ENCODE measurements at regions not wholly inside any gene's neighbourhood (a gene's known extent, or its start where the extent isn't known, plus 50 kb on each side); places are given as distances from the start of the nearest gene placed in this dataset.

- in situ Hi-C loops (cut with MboI; ENCODE audit: low sequenced_read_pairs): no loop called here
These were observed 587.5 kb upstream of the MGMT start for GRCh38 chr10:128879441-128880140.

- in situ Hi-C loops (cut with MboI; ENCODE audit: low sequenced_read_pairs): no loop called here
These were observed 586.8 kb upstream of the MGMT start for GRCh38 chr10:128880159-128880725.

GRCh38 chr10:128881086-128881485 is 586.0 kb upstream of the MGMT start:
- in situ Hi-C loops (cut with MboI; ENCODE audit: low sequenced_read_pairs): no loop called here

GRCh38 chr10:128883231-128884032 is 583.6 kb upstream of the MGMT start:
- in situ Hi-C loops (cut with MboI; ENCODE audit: low sequenced_read_pairs): no loop called here

GRCh38 chr10:128884033-128884425 is 583.0 kb upstream of the MGMT start:
- in situ Hi-C loops (cut with MboI; ENCODE audit: low sequenced_read_pairs): no loop called here

GRCh38 chr10:128884496-128885072 is 582.5 kb upstream of the MGMT start:
- in situ Hi-C loops (cut with MboI; ENCODE audit: low sequenced_read_pairs): no loop called here

- in situ Hi-C loops (cut with MboI; ENCODE audit: low sequenced_read_pairs): no loop called here
These were observed 581.2 kb upstream of the MGMT start for GRCh38 chr10:128885573-128886555.

- in situ Hi-C loops (cut with MboI; ENCODE audit: low sequenced_read_pairs): no loop called here
These were observed 579.2 kb upstream of the MGMT start for GRCh38 chr10:128887856-128888255.

GRCh38 chr10:128892005-128892404 is 575.0 kb upstream of the MGMT start:
- in situ Hi-C loops (cut with MboI; ENCODE audit: low sequenced_read_pairs): no loop called here

- in situ Hi-C loops (cut with MboI; ENCODE audit: low sequenced_read_pairs): no loop called here
These were observed 572.4 kb upstream of the MGMT start for GRCh38 chr10:128894641-128895040.

GRCh38 chr10:128895473-128895872 is 571.6 kb upstream of the MGMT start:
- in situ Hi-C loops (cut with MboI; ENCODE audit: low sequenced_read_pairs): no loop called here

GRCh38 chr10:128896116-128896795 is 570.8 kb upstream of the MGMT start:
- in situ Hi-C loops (cut with MboI; ENCODE audit: low sequenced_read_pairs): no loop called here

GRCh38 chr10:128896963-128897362 is 570.1 kb upstream of the MGMT start:
- in situ Hi-C loops (cut with MboI; ENCODE audit: low sequenced_read_pairs): no loop called here

GRCh38 chr10:128897401-128898129 is 569.5 kb upstream of the MGMT start:
- in situ Hi-C loops (cut with MboI; ENCODE audit: low sequenced_read_pairs): no loop called here

- in situ Hi-C loops (cut with MboI; ENCODE audit: low sequenced_read_pairs): no loop called here
These were observed 568.7 kb upstream of the MGMT start for GRCh38 chr10:128898133-128898915.

- in situ Hi-C loops (cut with MboI; ENCODE audit: low sequenced_read_pairs): no loop called here
These were observed 568.2 kb upstream of the MGMT start for GRCh38 chr10:128898916-128899195.

GRCh38 chr10:128900456-128900855 is 566.6 kb upstream of the MGMT start:
- in situ Hi-C loops (cut with MboI; ENCODE audit: low sequenced_read_pairs): no loop called here

GRCh38 chr10:128901236-128901635 is 565.8 kb upstream of the MGMT start:
- in situ Hi-C loops (cut with MboI; ENCODE audit: low sequenced_read_pairs): no loop called here
